Mesenchymal stem cell (in vitro differentiated cells and primary cell): ENCODE measurements at regions not wholly inside any gene's neighbourhood (a gene's known extent, or its start where the extent isn't known, plus 50 kb on each side); places are given as distances from the start of the nearest gene placed in this dataset.

ENCODE experiments used
- DNase-seq: peaks from one replicate; pipeline ENCODE4 v3.0.0-alpha.2; 2013
- H2AFZ ChIP-seq: one replicate; pipeline ENCODE4 v1.6.1; 2013; ENCODE audit warnings: low read depth, mild to moderate bottlenecking, control low read depth, inconsistent platforms, low read length, moderate library complexity
- H2AK5ac ChIP-seq: 2 replicates; pipeline ENCODE4 v1.6.1; 2013; ENCODE audit warnings: low read length, moderate library complexity, mild to moderate bottlenecking, inconsistent platforms; ENCODE audit not compliant: severe bottlenecking
- H2BK120ac ChIP-seq: one replicate; pipeline ENCODE4 v1.6.1; 2013; ENCODE audit warnings: low read depth, mild to moderate bottlenecking, inconsistent platforms, low read length, moderate library complexity
- H2BK12ac ChIP-seq, 2 experiments: one replicate each; pipeline ENCODE4 v1.6.1; 2013; ENCODE audit warnings: inconsistent platforms in 2 of 2, low read length in 2 of 2, mild to moderate bottlenecking in 2 of 2, moderate library complexity in 2 of 2, control low read depth in 1 of 2
- H2BK15ac ChIP-seq: one replicate; pipeline ENCODE4 v1.6.1; 2013; ENCODE audit warnings: mild to moderate bottlenecking, low read depth, inconsistent platforms; ENCODE audit not compliant: poor library complexity, severe bottlenecking
- H2BK5ac ChIP-seq: 2 replicates; pipeline ENCODE4 v1.6.1; 2013; ENCODE audit warnings: low read depth, mild to moderate bottlenecking, low read length, control low read depth, inconsistent platforms; ENCODE audit not compliant: poor library complexity, severe bottlenecking
- H3K14ac ChIP-seq, 2 experiments: one replicate each; pipeline ENCODE4 v1.6.1; 2013; ENCODE audit warnings: inconsistent platforms in 2 of 2, low read length in 2 of 2, control low read depth in 1 of 2, mild to moderate bottlenecking in 1 of 2, moderate library complexity in 1 of 2
- H3K18ac ChIP-seq, 2 experiments: one replicate each; pipeline ENCODE4 v1.6.1; 2013; ENCODE audit warnings: inconsistent platforms in 2 of 2, low read length in 2 of 2, control low read depth in 1 of 2, low read depth in 1 of 2, mild to moderate bottlenecking in 1 of 2
- H3K23ac ChIP-seq, 2 experiments: one replicate each; pipeline ENCODE4 v1.6.1; 2013; ENCODE audit warnings: inconsistent platforms in 2 of 2, low read length in 2 of 2, mild to moderate bottlenecking in 2 of 2, moderate library complexity in 2 of 2, control low read depth in 1 of 2
- H3K27ac ChIP-seq: 2 replicates; pipeline ENCODE4 v1.5.1; 2013; ENCODE audit warnings: mild to moderate bottlenecking, moderate library complexity, low read length, control low read depth, inconsistent platforms; ENCODE audit not compliant: poor library complexity, severe bottlenecking
- H3K27me3 ChIP-seq, 2 experiments: 2 replicates each; pipeline versions ENCODE4 v1.6.1 to v1.7.0; 2013; ENCODE audit warnings: low read length in 2 of 2, mild to moderate bottlenecking in 2 of 2, moderate library complexity in 2 of 2, control low read depth in 1 of 2, inconsistent platforms in 1 of 2; ENCODE audit not compliant: control insufficient read depth in 1 of 2, insufficient read depth in 1 of 2
- H3K36me3 ChIP-seq, 2 experiments: 2 replicates each; pipeline versions ENCODE4 v1.6.1 to v1.7.0; 2013; ENCODE audit warnings: low read length in 2 of 2, control low read depth in 1 of 2, inconsistent platforms in 1 of 2, low read depth in 1 of 2, mild to moderate bottlenecking in 1 of 2; ENCODE audit not compliant: insufficient read depth in 2 of 2, control insufficient read depth in 1 of 2
- H3K4ac ChIP-seq, 2 experiments: one replicate each; pipeline ENCODE4 v1.6.1; 2013; ENCODE audit warnings: inconsistent platforms in 2 of 2, low read length in 2 of 2, mild to moderate bottlenecking in 2 of 2, moderate library complexity in 2 of 2, control low read depth in 1 of 2, low read depth in 1 of 2
- H3K4me1 ChIP-seq: 2 replicates; pipeline ENCODE4 v1.6.1; 2013; ENCODE audit warnings: low read depth, low read length, control low read depth; ENCODE audit not compliant: control insufficient read depth, insufficient read depth
- H3K4me2 ChIP-seq: 2 replicates; pipeline ENCODE4 v1.6.1; 2013; ENCODE audit warnings: low read length, mild to moderate bottlenecking, inconsistent platforms; ENCODE audit not compliant: poor library complexity, severe bottlenecking
- H3K4me3 ChIP-seq, 2 experiments: 2 replicates each; pipeline versions ENCODE4 v1.5.1 to v1.7.0; 2013; ENCODE audit warnings: low read length in 2 of 2, mild to moderate bottlenecking in 2 of 2, control low read depth in 1 of 2, low read depth in 1 of 2; ENCODE audit not compliant: insufficient read depth in 1 of 2
- H3K79me1 ChIP-seq: replicated peaks from 2 replicates; pipeline ENCODE4 v1.6.1; 2013; ENCODE audit warnings: mild to moderate bottlenecking, control low read depth, low read length, inconsistent platforms; ENCODE audit not compliant: poor library complexity, severe bottlenecking
- H3K9ac ChIP-seq: 2 replicates; pipeline ENCODE4 v1.7.0; 2013; ENCODE audit warnings: mild to moderate bottlenecking, low read length, moderate library complexity
- H3K9me3 ChIP-seq: 2 replicates; pipeline ENCODE4 v1.7.0; 2013; ENCODE audit warnings: mild to moderate bottlenecking, low read length; ENCODE audit not compliant: control insufficient read depth
- H4K8ac ChIP-seq: one replicate; pipeline ENCODE4 v1.6.1; 2013; ENCODE audit warnings: inconsistent platforms, mild to moderate bottlenecking, low read length, moderate library complexity
- H4K91ac ChIP-seq: one replicate; pipeline ENCODE4 v1.6.1; 2013; ENCODE audit warnings: mild to moderate bottlenecking, low read length, inconsistent platforms
- WGBS: methylation state at CpG from one replicate; pipeline ENCODE4 v1.1.7; 2013; ENCODE audit warnings: mixed read lengths; 5-methylcytosine and 5-hydroxymethylcytosine counted together

DNA sequence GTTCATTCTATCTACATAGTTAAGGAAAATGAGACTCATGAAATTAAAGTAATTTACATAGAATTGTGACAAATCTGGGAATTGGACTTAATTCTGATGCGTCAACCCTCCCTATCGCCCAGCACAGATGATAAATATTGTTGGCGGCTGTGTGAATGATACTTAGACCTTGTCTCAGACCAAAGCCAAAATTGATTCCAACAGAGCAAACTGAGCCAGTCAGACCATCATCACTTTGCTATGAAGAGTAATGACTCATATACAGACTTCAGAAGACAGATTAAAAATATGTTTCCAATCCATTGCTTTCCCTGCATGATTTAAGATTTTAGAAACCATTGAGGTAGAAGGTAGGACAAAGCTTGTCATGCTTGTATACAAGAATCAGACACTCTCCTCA lies 1156.7 kb upstream of the CDH8 start:
- Histone ChIP-seq H3K9me3 (no peaks in the 10 kb centered on the region), H3K4me3 (no peak overlapping the region), H3K36me3 (no peaks in the 10 kb centered on the region), H3K23ac (no peak overlapping the region), H4K8ac (no peak overlapping the region), H2BK120ac (no peak overlapping the region), H3K27me3 (no peaks in the 10 kb centered on the region), H3K4ac (no peak overlapping the region), H3K18ac (no peak overlapping the region), H3K4me1 (no peaks in the 10 kb centered on the region), H2BK15ac (no peak overlapping the region), H3K79me1 (no peaks in the 10 kb centered on the region), H3K9ac (no peak overlapping the region), H3K4me2 (no peak overlapping the region), H2BK12ac (no peak overlapping the region), H3K27ac (no peak overlapping the region), H2AK5ac (no peak overlapping the region), H2AFZ (no peak overlapping the region), H2BK5ac (no peak overlapping the region), H4K91ac (no peak overlapping the region), H3K14ac (no peak overlapping the region)
- no peak for DNase-seq
- WGBS: 94% methylated on average over 3 of the region's 3 CpGs

GRCh38 chr16:63188086-63188771 lies 1152.0 kb upstream of the CDH8 start:
- no peak overlapping the region for H2AK5ac ChIP-seq

GRCh38 chr16:63187638-63188037 lies 1151.4 kb upstream of the CDH8 start:
- H2BK15ac ChIP-seq: no peak overlapping the region
- H3K36me3 ChIP-seq: no peaks in the 10 kb centered on the region
- DNase-seq: no peak
- no peak overlapping the region for H2AFZ ChIP-seq
- no peak overlapping the region for H3K4ac ChIP-seq
- H3K4me2 ChIP-seq: no peak overlapping the region
- H3K27me3 ChIP-seq: no peaks in the 10 kb centered on the region
- H2BK120ac ChIP-seq: no peak overlapping the region
- H4K91ac ChIP-seq: no peak overlapping the region
- H4K8ac ChIP-seq: no peak overlapping the region
- H3K4me3 ChIP-seq: no peak overlapping the region
- H3K9ac ChIP-seq: no peak overlapping the region
- no peak overlapping the region for H2AK5ac ChIP-seq
- H3K79me1 ChIP-seq: no peaks in the 10 kb centered on the region
- H2BK12ac ChIP-seq: no peak overlapping the region
- no peak overlapping the region for H3K27ac ChIP-seq
- H3K4me1 ChIP-seq: no peaks in the 10 kb centered on the region
- no peak overlapping the region for H3K18ac ChIP-seq
- no peak overlapping the region for H3K23ac ChIP-seq
- no peak overlapping the region for H2BK5ac ChIP-seq
- WGBS: 86% methylated on average over 2 of the region's 3 CpGs
- no peaks in the 10 kb centered on the region for H3K9me3 ChIP-seq
- H3K14ac ChIP-seq: no peak overlapping the region

More at GRCh38 chr16:63188086-63188771, 1152.0 kb upstream of the CDH8 start:
- Histone ChIP-seq H2BK5ac (no peak overlapping the region), H3K9ac (no peak overlapping the region), H2BK12ac (no peak overlapping the region), H3K27me3 (no peaks in the 10 kb centered on the region), H3K4ac (no peak overlapping the region), H4K91ac (no peak overlapping the region), H3K4me1 (no peaks in the 10 kb centered on the region), H3K23ac (no peak overlapping the region), H3K4me3 (no peak overlapping the region), H3K36me3 (no peaks in the 10 kb centered on the region), H3K9me3 (no peaks in the 10 kb centered on the region), H2BK15ac (no peak overlapping the region), H3K18ac (no peak overlapping the region), H3K27ac (no peak overlapping the region), H3K79me1 (no peaks in the 10 kb centered on the region), H3K4me2 (no peak overlapping the region), H2BK120ac (no peak overlapping the region), H2AFZ (no peak overlapping the region), H3K14ac (no peak overlapping the region), H4K8ac (no peak overlapping the region)
- WGBS: 78% methylated on average over 6 of the region's 7 CpGs
- DNase-seq: no peak

GRCh38 chr16:63185235-63185780 lies 1149.1 kb upstream of the CDH8 start:
- no peak for DNase-seq
- no peak overlapping the region for H3K27ac ChIP-seq
- no peak overlapping the region for H3K4me3 ChIP-seq
- H3K9ac ChIP-seq: no peak overlapping the region
- no peak overlapping the region for H2BK12ac ChIP-seq
- H3K4me1 ChIP-seq: no peaks in the 10 kb centered on the region
- no peaks in the 10 kb centered on the region for H3K79me1 ChIP-seq
- H2AK5ac ChIP-seq: no peak overlapping the region
- H3K36me3 ChIP-seq: no peaks in the 10 kb centered on the region
- H2BK15ac ChIP-seq: no peak overlapping the region
- no peak overlapping the region for H3K4me2 ChIP-seq
- 23% methylated on average over 4 of the region's 4 CpGs for WGBS
- no peak overlapping the region for H3K14ac ChIP-seq
- H2BK120ac ChIP-seq: no peak overlapping the region
- no peak overlapping the region for H4K8ac ChIP-seq
- no peak overlapping the region for H3K18ac ChIP-seq
- no peak overlapping the region for H2BK5ac ChIP-seq
- no peaks in the 10 kb centered on the region for H3K9me3 ChIP-seq
- H4K91ac ChIP-seq: no peak overlapping the region
- H3K4ac ChIP-seq: no peak overlapping the region
- no peak overlapping the region for H2AFZ ChIP-seq
- H3K27me3 ChIP-seq: no peaks in the 10 kb centered on the region
- no peak overlapping the region for H3K23ac ChIP-seq
